ENCODE measurements at regions not wholly inside any gene's neighbourhood (a gene's known extent, or its start where the extent isn't known, plus 50 kb on each side); places are given as distances from the start of the nearest gene placed in this dataset.

GRCh38 chr13:50276550-50276949, 261.3 kb downstream of the KCNRG start:
- peaks cover 4% of the 10 kb centered on the region for H3K9me3 Mint-ChIP-seq
- no peak overlapping the region for H3K4me3 Mint-ChIP-seq
- DNase-seq: no peak
- H3K36me3 Mint-ChIP-seq (ENCODE audit: low read depth): no peaks in the 10 kb centered on the region
- H3K27ac Mint-ChIP-seq: no peak overlapping the region
- no peak for TF ChIP-seq CTCF (IDR thresholded peaks at IDR 0.05)
- ChIA-PET CTCF (interaction anchor here (1.2 kb wide), 1 partner anchor 13 kb away, joined by 3 read pairs; no protein-coding TSS in a partner anchor), POLR2A (no interaction called here)
- intact Hi-C loops (cut with micrococcal nuclease): no loop called here
- no peak for ATAC-seq
- no peaks in the 10 kb centered on the region for H3K4me1 Mint-ChIP-seq (ENCODE audit: low read depth)
- H3K27me3 Mint-ChIP-seq: peaks cover 2% of the 10 kb centered on the region

DNA sequence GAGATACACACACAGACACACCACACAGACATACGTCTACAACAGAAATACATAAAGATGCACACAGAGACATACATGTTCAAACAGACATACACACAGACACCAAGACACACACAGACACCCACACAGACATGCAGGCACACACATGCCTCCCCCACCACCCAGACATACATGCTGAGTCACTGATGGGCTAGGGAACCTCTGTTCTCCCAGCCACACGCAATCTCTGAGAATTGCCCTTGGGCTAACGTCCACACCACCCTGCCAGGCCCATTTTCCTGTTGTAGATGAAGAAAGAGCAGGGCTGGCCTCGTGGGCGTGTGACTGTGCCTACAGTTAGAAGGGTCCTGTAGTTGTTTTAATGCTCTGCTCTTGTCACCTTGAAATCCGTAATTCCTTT, 261.9 kb downstream of the KCNRG start:
- DNase-seq (no peak), ATAC-seq (no peak)
- intact Hi-C loops (cut with micrococcal nuclease): no loop called here
- no peak for TF ChIP-seq CTCF (IDR thresholded peaks at IDR 0.05)
- Mint-ChIP-seq H3K27ac (no peak overlapping the region), H3K4me3 (no peak overlapping the region), H3K4me1 (ENCODE audit: low read depth) (no peaks in the 10 kb centered on the region), H3K27me3 (peaks cover 2% of the 10 kb centered on the region), H3K36me3 (ENCODE audit: low read depth) (no peaks in the 10 kb centered on the region), H3K9me3 (peaks cover 6% of the 10 kb centered on the region)
- ChIA-PET CTCF (interaction anchor here (1.2 kb wide), 1 partner anchor 13 kb away, joined by 3 read pairs; no protein-coding TSS in a partner anchor), POLR2A (no interaction called here)

DNA sequence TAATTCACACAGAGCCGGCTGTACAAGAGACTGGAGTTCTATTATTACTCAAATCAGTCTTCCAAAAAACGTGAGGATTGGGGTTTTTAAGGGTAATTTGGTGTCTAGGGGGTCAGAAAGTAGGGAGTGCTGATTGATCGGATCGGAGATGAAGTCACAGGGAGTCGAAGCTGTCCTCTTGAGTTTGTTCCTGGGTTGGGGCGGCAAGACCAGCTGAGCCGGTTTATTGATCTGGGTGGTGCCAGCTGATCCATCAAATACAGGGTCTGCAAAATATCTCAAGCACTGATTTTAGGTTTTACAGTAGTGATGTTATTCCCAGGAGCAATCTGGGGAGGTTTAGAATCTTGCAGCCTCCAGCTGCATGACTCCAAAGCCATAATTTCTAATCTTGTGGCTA, 262.7 kb downstream of the KCNRG start:
- no peak for DNase-seq
- CTCF ChIA-PET: no interaction called here
- intact Hi-C loops (cut with micrococcal nuclease): no loop called here
- Mint-ChIP-seq H3K36me3 (ENCODE audit: low read depth) (no peaks in the 10 kb centered on the region), H3K9me3 (peaks cover 8% of the 10 kb centered on the region), H3K4me3 (no peak overlapping the region), H3K27me3 (peaks cover 2% of the 10 kb centered on the region), H3K4me1 (ENCODE audit: low read depth) (no peaks in the 10 kb centered on the region), H3K27ac (no peak overlapping the region)
- TF ChIP-seq CTCF (IDR thresholded peaks at IDR 0.05): no peak
- POLR2A ChIA-PET: no interaction called here
- no peak for ATAC-seq

GRCh38 chr13:50280441-50280937, 265.2 kb downstream of the KCNRG start:
- DNase-seq (no peak), ATAC-seq (no peak)
- H3K27ac Mint-ChIP-seq: no peak overlapping the region
- POLR2A ChIA-PET: no interaction called here
- no peak for TF ChIP-seq CTCF (IDR thresholded peaks at IDR 0.05)
- intact Hi-C loops (cut with micrococcal nuclease): no loop called here
- no peak overlapping the region for H3K4me3 Mint-ChIP-seq
- peaks cover 8% of the 10 kb centered on the region for H3K9me3 Mint-ChIP-seq
- no peaks in the 10 kb centered on the region for H3K36me3 Mint-ChIP-seq (ENCODE audit: low read depth)
- H3K4me1 Mint-ChIP-seq (ENCODE audit: low read depth): peaks cover 11% of the 10 kb centered on the region
- H3K27me3 Mint-ChIP-seq: peaks cover 7% of the 10 kb centered on the region
- CTCF ChIA-PET: interaction anchor here (1.3 to 1.4 kb wide), 2 partner anchors 113 to 154 kb away, joined by 3 to 4 read pairs; no protein-coding TSS in a partner anchor

DNA sequence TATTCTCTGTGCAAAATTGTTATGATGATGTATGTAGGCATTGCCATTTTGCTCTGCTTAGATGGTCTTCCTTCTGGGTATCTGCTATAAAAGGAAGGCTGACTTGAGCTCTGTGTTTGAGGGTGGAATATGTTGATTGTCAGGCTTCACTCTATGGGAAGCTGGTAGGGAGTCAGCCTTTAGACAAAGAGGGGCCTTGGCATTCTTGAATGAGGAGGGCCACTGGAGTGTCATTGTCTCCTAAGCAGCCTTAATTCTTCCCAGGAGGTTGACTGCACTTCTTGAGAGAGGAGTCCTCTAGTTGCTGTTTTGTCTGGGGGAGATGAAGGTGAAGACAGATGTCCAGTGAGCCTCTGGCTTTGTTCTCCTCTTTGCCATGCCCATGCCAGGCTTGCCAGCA, 266.8 kb downstream of the KCNRG start:
- DNase-seq (no peak), ATAC-seq (no peak)
- H3K36me3 Mint-ChIP-seq (ENCODE audit: low read depth): no peaks in the 10 kb centered on the region
- no peak overlapping the region for H3K27ac Mint-ChIP-seq
- ChIA-PET POLR2A (interaction anchor here (0.7 kb wide), 1 partner anchor 17 kb away, joined by 3 read pairs; no protein-coding TSS in a partner anchor), CTCF (interaction anchor here (1.3 to 1.4 kb wide), 2 partner anchors 8 to 115 kb away, joined by 3 to 4 read pairs; no protein-coding TSS in a partner anchor)
- intact Hi-C loops (cut with micrococcal nuclease): no loop called here
- H3K4me1 Mint-ChIP-seq (ENCODE audit: low read depth): peaks cover 11% of the 10 kb centered on the region
- H3K4me3 Mint-ChIP-seq: no peak overlapping the region
- peaks cover 8% of the 10 kb centered on the region for H3K9me3 Mint-ChIP-seq
- TF ChIP-seq CTCF (IDR thresholded peaks at IDR 0.05): no peak
- H3K27me3 Mint-ChIP-seq: peaks cover 7% of the 10 kb centered on the region
